Stimulated activated CD8-positive, alpha-beta memory T cell treated with anti-CD3 and anti-CD28 coated beads, Interleukin-15, amount 100 ng/mL, for 48 hours (primary cell): ENCODE measurements at regions not wholly inside any gene's neighbourhood (a gene's known extent, or its start where the extent isn't known, plus 50 kb on each side); places are given as distances from the start of the nearest gene placed in this dataset.
"Not testable (repeated sequence)": the region's sequence is repeated elsewhere in the genome, so short reads cannot be mapped to it uniquely, and the experiment has no call there.

Source experiments
- DNase-seq, 2 donors: peaks; one replicate each; pipeline ENCODE4 v3.0.0-alpha.2; 2020; ENCODE audit warnings: low read depth in 2 of 2

DNA sequence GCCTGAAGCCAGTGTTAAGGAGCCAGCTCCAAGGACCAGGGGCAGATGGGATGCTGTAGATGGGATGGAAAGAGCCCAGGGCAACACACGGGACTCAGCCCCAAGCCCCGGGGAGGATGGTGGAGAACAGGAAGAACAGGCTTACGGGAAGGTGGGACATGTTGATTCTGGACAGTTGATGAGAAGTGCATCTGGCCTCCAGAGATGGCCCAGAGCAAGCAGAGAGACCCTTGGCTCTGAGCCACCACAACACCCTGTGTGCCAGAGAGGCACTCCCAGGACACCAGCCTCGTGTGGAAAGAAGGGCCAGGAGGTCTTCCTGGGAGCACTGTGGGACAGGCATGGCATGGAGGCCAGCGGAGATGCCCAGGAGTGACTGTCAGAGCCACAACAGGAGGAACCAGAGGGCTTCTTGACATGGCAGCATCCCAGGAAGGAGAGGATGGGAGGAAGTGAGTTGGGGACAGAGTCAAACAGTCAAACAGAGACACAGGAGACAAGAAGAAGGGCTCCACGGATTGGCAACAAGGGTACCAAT, 156.3 kb upstream of the MVB12B start:
- DNase-seq = no peak

DNA sequence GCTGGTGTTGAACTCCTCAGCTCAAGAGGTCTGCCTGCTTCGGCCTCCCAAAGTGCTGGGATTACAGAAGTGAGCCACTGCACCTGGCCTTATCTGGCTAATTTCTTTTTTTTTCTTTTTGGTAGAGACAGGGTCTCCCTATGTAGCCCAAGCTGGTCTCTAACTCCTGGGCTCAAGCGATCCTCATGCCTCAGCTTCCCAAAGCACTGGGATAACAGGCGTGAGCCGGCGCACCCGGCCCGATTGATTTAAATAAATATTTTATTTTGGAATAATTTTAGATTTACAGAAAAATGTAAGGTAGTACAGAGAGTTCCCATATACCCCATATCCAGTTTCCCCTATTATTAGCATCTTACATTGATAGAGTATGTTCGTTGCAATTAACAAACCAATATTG, 155.0 kb upstream of the MVB12B start:
- DNase-seq = no peak

- no peak for DNase-seq
Measured at GRCh38 chr9:126173401-126173800, 153.2 kb upstream of the MVB12B start.

DNA sequence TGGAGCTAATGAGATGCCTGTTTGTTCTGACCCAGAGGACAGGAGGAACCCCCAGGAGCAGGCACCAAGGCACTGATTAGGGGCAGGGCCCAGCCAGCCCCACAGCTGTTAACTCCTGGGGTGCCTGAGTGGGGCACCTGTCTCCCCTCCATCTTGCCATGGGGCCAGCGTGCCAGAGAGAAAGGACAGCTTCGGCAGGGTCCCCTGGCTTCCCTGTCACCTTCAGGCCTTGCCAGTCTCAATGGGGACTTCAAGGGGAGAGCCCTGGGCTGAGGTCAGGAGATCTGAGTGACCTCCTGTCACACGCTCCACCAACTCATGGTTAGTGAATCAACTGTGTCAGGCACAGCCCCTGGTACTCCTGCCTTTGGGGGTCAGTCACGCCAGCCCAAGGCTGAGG, 152.7 kb upstream of the MVB12B start:
- DNase-seq = no peak

DNA sequence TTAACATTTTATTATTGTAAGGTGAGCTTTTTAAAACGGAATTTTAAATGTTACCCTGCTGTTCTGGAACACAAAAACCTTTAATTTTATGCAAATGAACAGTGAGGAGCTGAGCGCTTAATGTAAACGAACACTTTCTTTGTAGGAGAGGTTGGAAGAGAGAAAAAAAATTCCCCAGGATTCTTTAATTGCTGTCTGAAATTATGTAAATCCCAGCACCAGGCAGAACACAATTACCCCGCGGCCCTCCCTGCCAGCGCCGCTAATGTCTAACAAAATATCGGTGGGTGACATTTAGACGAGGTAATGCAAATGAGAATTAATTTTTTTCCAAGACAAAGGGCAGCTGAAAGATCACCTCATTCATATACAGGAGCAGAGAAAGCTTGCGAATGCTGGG, 143.4 kb upstream of the MVB12B start:
- no peak for DNase-seq

- DNase-seq = not testable (repeated sequence)
Measured at GRCh38 chr9:126190994-126191393, 135.6 kb upstream of the MVB12B start.

DNA sequence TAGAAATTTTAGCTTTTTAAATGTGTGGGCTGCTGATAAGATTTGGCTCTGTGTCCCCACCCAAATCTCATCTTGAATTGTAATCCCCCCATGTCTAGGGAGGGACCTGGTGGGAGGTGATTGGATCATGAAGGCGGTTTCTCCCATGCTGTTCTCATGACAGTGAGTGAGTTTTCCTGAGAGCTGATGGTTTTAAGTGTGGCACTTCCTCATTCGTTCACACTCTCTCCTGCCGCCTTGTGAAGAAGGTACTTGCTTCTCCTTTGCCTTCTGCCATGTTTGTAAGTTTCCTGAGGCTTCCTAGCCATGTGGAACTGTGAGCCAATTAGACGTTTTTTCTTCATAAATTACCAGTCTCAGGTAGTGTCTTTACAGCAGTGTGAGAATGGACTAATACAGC, 127.8 kb upstream of the MVB12B start:
- DNase-seq = no peak

DNA sequence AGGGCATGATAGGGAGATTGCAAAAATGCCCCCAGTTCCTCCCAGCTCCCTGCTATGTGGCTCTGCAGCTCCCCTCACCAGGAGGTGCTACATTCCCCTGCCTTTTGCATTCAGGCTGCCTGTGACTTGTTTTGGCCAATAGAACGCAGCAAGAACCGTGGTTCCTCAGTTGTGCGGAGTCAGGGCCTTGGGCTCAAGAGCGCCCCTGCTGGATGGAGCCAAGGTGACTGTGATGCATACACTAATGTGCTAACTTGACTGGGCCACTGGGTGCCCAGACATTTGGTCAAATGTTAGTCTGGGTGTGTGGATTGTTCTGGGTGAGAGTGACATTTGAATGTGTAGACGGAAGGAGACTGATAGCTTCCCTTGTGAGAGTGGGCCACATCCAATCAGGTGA, 123.3 kb upstream of the MVB12B start:
- no peak for DNase-seq

DNA sequence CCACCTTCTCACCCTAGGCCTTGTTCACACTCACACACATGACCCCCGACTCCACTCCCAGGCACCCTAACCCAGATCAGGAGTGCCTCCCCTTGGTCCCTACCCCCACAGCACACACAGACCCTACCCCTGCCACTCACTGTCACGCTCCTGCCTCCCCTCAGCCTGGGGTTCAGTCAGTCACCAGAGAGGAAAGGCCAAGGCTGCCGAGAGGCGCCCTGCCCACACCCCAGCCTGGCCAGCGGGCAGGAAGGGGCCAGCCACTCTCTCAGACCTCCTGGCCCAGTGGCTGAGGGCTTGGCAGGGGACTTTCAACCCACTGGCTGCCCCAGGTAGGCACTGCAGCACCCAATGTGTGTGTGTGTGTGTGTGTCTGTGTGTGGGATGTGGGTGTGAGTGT, 122.4 kb upstream of the MVB12B start:
- DNase-seq = no peak

DNA sequence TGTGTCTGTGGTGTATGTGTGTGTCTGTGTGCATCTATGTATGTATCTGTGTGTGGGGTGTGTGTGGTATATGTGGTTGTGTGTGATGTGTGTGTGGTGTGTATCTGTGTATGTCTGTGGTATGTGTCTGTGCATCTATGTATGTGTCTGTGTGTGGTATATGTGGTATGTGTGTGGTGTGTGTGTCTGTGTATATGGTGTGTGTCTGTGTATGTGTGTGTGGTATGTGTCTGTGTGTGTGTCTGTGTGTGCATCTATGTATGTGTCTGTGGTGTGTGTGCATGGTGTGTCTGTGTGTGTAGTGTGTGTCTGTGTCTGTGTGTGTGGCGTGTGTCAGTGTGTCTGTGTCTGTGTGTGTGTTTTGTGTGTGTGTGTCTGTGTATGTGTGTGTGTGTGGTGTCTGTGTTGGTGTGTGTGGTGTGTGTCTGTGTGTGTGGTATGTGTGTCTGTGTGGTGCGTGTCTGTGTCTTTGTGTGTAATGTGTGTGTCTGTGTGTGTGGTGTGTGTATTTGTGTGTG, 121.9 kb upstream of the MVB12B start:
- DNase-seq = no peak

GRCh38 chr9:126205265-126205664, 121.4 kb upstream of the MVB12B start:
- DNase-seq = no peak

GRCh38 chr9:126205845-126206498, 120.7 kb upstream of the MVB12B start:
- no peak for DNase-seq

GRCh38 chr9:126207256-126207655, 119.4 kb upstream of the MVB12B start:
- no peak for DNase-seq

- DNase-seq = no peak
Measured at GRCh38 chr9:126208216-126208758, 118.3 kb upstream of the MVB12B start.

GRCh38 chr9:126211441-126212074, 115.1 kb upstream of the MVB12B start:
- no peak for DNase-seq

DNA sequence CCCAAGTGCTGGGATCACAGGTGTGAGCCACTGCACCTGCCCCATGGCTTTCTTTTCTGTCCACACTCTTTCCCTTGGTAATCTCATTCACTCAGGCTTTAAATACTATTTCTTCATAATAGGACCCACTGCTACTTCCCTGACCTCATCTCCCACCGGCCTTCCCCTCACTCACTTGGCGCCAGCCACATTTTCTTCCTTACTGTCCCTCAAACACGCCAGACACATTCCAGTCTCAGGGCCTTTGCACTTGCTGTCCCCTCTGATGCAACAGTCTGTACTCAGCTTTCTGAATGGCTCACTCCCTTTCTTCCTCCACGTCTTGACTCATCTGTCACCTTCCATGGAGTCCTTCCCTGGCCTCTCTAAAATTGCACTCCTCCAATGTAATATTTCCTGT, 111.1 kb upstream of the MVB12B start:
- DNase-seq = no peak

DNA sequence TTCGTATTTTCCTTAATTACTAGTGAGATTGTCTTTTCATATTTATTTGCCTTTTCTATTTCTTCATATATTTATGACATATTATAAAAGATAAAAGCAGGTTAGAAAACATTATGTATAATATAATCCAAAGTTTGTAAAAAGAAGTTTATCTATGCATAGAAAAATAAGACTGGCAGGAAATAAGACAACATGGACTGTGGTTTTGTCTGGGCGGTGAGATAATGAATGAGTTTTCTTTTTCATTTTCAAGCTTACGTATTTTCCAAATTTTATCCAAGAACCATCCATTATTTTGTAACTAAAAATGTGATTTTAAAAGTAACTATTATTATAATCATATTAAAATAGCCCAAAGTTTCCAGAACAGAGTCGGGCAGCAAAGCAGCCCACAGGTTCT, 109.8 kb upstream of the MVB12B start:
- DNase-seq = no peak

- DNase-seq = no peak
Measured at GRCh38 chr9:126217250-126217653, 109.4 kb upstream of the MVB12B start.

DNA sequence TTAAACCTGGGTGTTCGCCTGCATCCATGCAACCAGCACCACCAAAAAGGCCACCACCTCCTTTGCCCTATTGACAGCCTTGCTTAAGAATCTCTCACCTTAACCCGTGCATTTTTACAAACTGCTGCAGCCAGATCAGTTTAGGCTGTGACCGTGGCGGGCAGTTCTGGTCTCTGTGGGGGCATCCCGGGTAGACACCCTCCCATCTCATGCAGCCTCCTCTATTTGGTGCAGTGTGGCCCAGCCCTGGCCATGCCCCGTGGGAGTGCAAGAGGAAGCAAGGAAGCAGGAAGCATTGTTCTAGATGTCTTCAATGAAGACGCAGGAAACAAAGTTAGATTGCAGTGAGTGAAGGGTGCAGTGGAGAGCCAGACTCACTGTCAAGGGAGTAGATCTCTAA, 108.8 kb upstream of the MVB12B start:
- DNase-seq = no peak

- DNase-seq = no peak
Measured at GRCh38 chr9:126218359-126219125, 108.1 kb upstream of the MVB12B start.

GRCh38 chr9:126219166-126219565, 107.5 kb upstream of the MVB12B start:
- DNase-seq = no peak

GRCh38 chr9:126219648-126220063, 107.0 kb upstream of the MVB12B start:
- no peak for DNase-seq
